Fibroblast of upper back skin (primary cell): ENCODE measurements at regions not wholly inside any gene's neighbourhood (a gene's known extent, or its start where the extent isn't known, plus 50 kb on each side); places are given as distances from the start of the nearest gene placed in this dataset.
A peak's percentile ranks its signal among the peaks of the same experiment; 100 is the strongest.
"Not testable (repeated sequence)": the region's sequence is repeated elsewhere in the genome, so short reads cannot be mapped to it uniquely, and the experiment has no call there.

Source experiments
- DNase-seq: peaks from one replicate; pipeline ENCODE4 v3.0.0-alpha.2; 2013

- DNase-seq = no peak
These were observed 157.4 kb upstream of the AMOT start for GRCh38 chrX:112997991-112998390.

- no peak for DNase-seq
These were observed 151.2 kb upstream of the AMOT start for GRCh38 chrX:112991801-112992200.

- DNase-seq = no peak
These were observed 139.2 kb upstream of the AMOT start for GRCh38 chrX:112979879-112980278.

GRCh38 chrX:112968351-112969133, 127.9 kb upstream of the AMOT start:
- DNase-seq = no peak

GRCh38 chrX:112967903-112968302, 127.3 kb upstream of the AMOT start:
- no peak for DNase-seq

- peak; percentile 39 for DNase-seq
These were observed 126.7 kb upstream of the AMOT start for GRCh38 chrX:112967341-112967740.

GRCh38 chrX:112961981-112962380, 121.3 kb upstream of the AMOT start:
- peak; percentile 44 for DNase-seq

GRCh38 chrX:112947981-112948615, 107.5 kb upstream of the AMOT start:
- no peak for DNase-seq

- DNase-seq = no peak
These were observed 105.6 kb upstream of the AMOT start for GRCh38 chrX:112946227-112946626.

- DNase-seq = no peak
These were observed 105.2 kb upstream of the AMOT start for GRCh38 chrX:112945826-112946225.

GRCh38 chrX:112941209-112941837, 100.7 kb upstream of the AMOT start:
- DNase-seq = peak; percentile 6

GRCh38 chrX:112935029-112935428, 94.4 kb upstream of the AMOT start:
- no peak for DNase-seq

GRCh38 chrX:112931900-112932299, 91.3 kb upstream of the AMOT start:
- no peak for DNase-seq

- DNase-seq = no peak
These were observed 90.8 kb upstream of the AMOT start for GRCh38 chrX:112931478-112931877.

- DNase-seq = not testable (repeated sequence)
These were observed 82.8 kb upstream of the AMOT start for GRCh38 chrX:112923381-112923780.

GRCh38 chrX:112913807-112914206, 73.2 kb upstream of the AMOT start:
- DNase-seq = no peak

- DNase-seq = no peak
These were observed 69.8 kb upstream of the AMOT start for GRCh38 chrX:112910418-112910817.

- no peak for DNase-seq
These were observed 61.5 kb upstream of the AMOT start for GRCh38 chrX:112901869-112902725.

GRCh38 chrX:112896051-112896450, 55.4 kb upstream of the AMOT start:
- DNase-seq = no peak
